ACC112 (cell line): ENCODE measurements at regions not wholly inside any gene's neighbourhood (a gene's known extent, or its start where the extent isn't known, plus 50 kb on each side); places are given as distances from the start of the nearest gene placed in this dataset.

Experiments used
- H2AFZ ChIP-seq: fragments of 200-600 bp; sonication (generic); one replicate; pipeline ENCODE4 v1.6.0; 2017; ENCODE audit warnings: antibody characterized with exemption, low read length; ENCODE audit not compliant: unreplicated experiment
- H3K27ac ChIP-seq: fragments of 200-600 bp; sonication (generic); 2 replicates; pipeline ENCODE4 v1.5.1; 2014; ENCODE audit warnings: low read depth, mild to moderate bottlenecking, antibody characterized with exemption, low read length, moderate library complexity
- H3K27me3 ChIP-seq: fragments of 200-600 bp; sonication (generic); 2 replicates; pipeline ENCODE4 v1.6.1; 2014; ENCODE audit warnings: mild to moderate bottlenecking, antibody characterized with exemption, low read length, moderate library complexity, mixed read lengths; ENCODE audit not compliant: insufficient read depth
- H3K36me3 ChIP-seq: fragments of 200-600 bp; sonication (generic); 2 replicates; pipeline ENCODE4 v1.6.1; 2016; ENCODE audit warnings: mild to moderate bottlenecking, antibody characterized with exemption, low read length, moderate library complexity, mixed read lengths; ENCODE audit not compliant: insufficient read depth
- H3K4me1 ChIP-seq: fragments of 200-600 bp; sonication (generic); one replicate; pipeline ENCODE4 v1.6.1; 2016; ENCODE audit warnings: low read length, mixed read lengths; ENCODE audit not compliant: insufficient read depth, unreplicated experiment, control insufficient read depth
- H3K4me3 ChIP-seq: fragments of 200-600 bp; sonication (generic); 2 replicates; pipeline ENCODE4 v1.5.1; 2014; ENCODE audit warnings: mild to moderate bottlenecking, low read depth, low read length
- H3K79me2 ChIP-seq: fragments of 200-600 bp; sonication (generic); one replicate; pipeline ENCODE4 v1.6.0; 2016; ENCODE audit warnings: low read length; ENCODE audit not compliant: control insufficient read depth, unreplicated experiment, insufficient read depth

- Histone ChIP-seq H3K4me3 (no peak overlapping the region), H2AFZ (no peak overlapping the region), H3K27ac (no peak overlapping the region)
Observed at GRCh38 chr4:107213410-107213809, 177.3 kb upstream of the DKK2 start.

GRCh38 chr4:107212565-107212964 lies 176.5 kb upstream of the DKK2 start:
- no peak overlapping the region for H2AFZ ChIP-seq
- no peak overlapping the region for H3K4me3 ChIP-seq
- H3K36me3 ChIP-seq = no peaks in the 10 kb centered on the region
- no peak overlapping the region for H3K27ac ChIP-seq
- H3K4me1 ChIP-seq = no peaks in the 10 kb centered on the region
- no peaks in the 10 kb centered on the region for H3K79me2 ChIP-seq
- no peaks in the 10 kb centered on the region for H3K27me3 ChIP-seq

More at GRCh38 chr4:107213410-107213809, 177.3 kb upstream of the DKK2 start:
- Histone ChIP-seq H3K79me2 (no peaks in the 10 kb centered on the region), H3K27me3 (no peaks in the 10 kb centered on the region), H3K4me1 (no peaks in the 10 kb centered on the region), H3K36me3 (no peaks in the 10 kb centered on the region)

GRCh38 chr4:107210450-107211239 lies 174.5 kb upstream of the DKK2 start:
- H3K79me2 ChIP-seq = no peaks in the 10 kb centered on the region
- H2AFZ ChIP-seq = peak overlapping the region; percentile 98
- peak overlapping the region; percentile 86 for H3K4me3 ChIP-seq
- no peaks in the 10 kb centered on the region for H3K27me3 ChIP-seq
- H3K36me3 ChIP-seq = no peaks in the 10 kb centered on the region
- peaks cover 7% of the 10 kb centered on the region for H3K4me1 ChIP-seq
- H3K27ac ChIP-seq = no peak overlapping the region

GRCh38 chr4:107203733-107204132 lies 167.6 kb upstream of the DKK2 start:
- Histone ChIP-seq H2AFZ (no peak overlapping the region), H3K79me2 (no peaks in the 10 kb centered on the region), H3K27me3 (no peaks in the 10 kb centered on the region), H3K4me3 (no peak overlapping the region), H3K4me1 (peaks cover 7% of the 10 kb centered on the region), H3K27ac (no peak overlapping the region), H3K36me3 (no peaks in the 10 kb centered on the region)

- Histone ChIP-seq H3K27ac (no peak overlapping the region), H2AFZ (no peak overlapping the region), H3K4me3 (no peak overlapping the region), H3K36me3 (no peaks in the 10 kb centered on the region), H3K27me3 (no peaks in the 10 kb centered on the region), H3K79me2 (no peaks in the 10 kb centered on the region), H3K4me1 (peaks cover 7% of the 10 kb centered on the region)
Observed at GRCh38 chr4:107202744-107203143, 166.6 kb upstream of the DKK2 start.

- H3K36me3 ChIP-seq = no peaks in the 10 kb centered on the region
Observed at GRCh38 chr4:107197121-107197520, 161.0 kb upstream of the DKK2 start.

GRCh38 chr4:107196312-107196711 lies 160.2 kb upstream of the DKK2 start:
- no peaks in the 10 kb centered on the region for H3K79me2 ChIP-seq
- H3K4me1 ChIP-seq = no peaks in the 10 kb centered on the region
- H3K27ac ChIP-seq = no peak overlapping the region
- no peak overlapping the region for H2AFZ ChIP-seq
- H3K4me3 ChIP-seq = no peak overlapping the region
- H3K36me3 ChIP-seq = no peaks in the 10 kb centered on the region
- H3K27me3 ChIP-seq = no peaks in the 10 kb centered on the region

More at GRCh38 chr4:107197121-107197520, 161.0 kb upstream of the DKK2 start:
- Histone ChIP-seq H3K27ac (no peak overlapping the region), H3K79me2 (no peaks in the 10 kb centered on the region), H3K4me1 (no peaks in the 10 kb centered on the region), H3K4me3 (no peak overlapping the region), H3K27me3 (no peaks in the 10 kb centered on the region), H2AFZ (no peak overlapping the region)

- no peak overlapping the region for H3K4me3 ChIP-seq
- H3K27ac ChIP-seq = no peak overlapping the region
- no peaks in the 10 kb centered on the region for H3K36me3 ChIP-seq
- H3K27me3 ChIP-seq = no peaks in the 10 kb centered on the region
- H3K4me1 ChIP-seq = no peaks in the 10 kb centered on the region
- H2AFZ ChIP-seq = no peak overlapping the region
- no peaks in the 10 kb centered on the region for H3K79me2 ChIP-seq
Observed at GRCh38 chr4:107194005-107194404, 157.9 kb upstream of the DKK2 start.

- H3K4me3 ChIP-seq = no peak overlapping the region
- H3K27me3 ChIP-seq = no peaks in the 10 kb centered on the region
- no peak overlapping the region for H3K27ac ChIP-seq
- no peaks in the 10 kb centered on the region for H3K4me1 ChIP-seq
- H3K79me2 ChIP-seq = no peaks in the 10 kb centered on the region
- H2AFZ ChIP-seq = no peak overlapping the region
- no peaks in the 10 kb centered on the region for H3K36me3 ChIP-seq
Observed at GRCh38 chr4:107192601-107193000, 156.5 kb upstream of the DKK2 start.

GRCh38 chr4:107187091-107187490 lies 151.0 kb upstream of the DKK2 start:
- Histone ChIP-seq H3K36me3 (no peaks in the 10 kb centered on the region), H3K79me2 (no peaks in the 10 kb centered on the region), H3K4me3 (no peak overlapping the region), H3K27me3 (no peaks in the 10 kb centered on the region), H2AFZ (no peak overlapping the region), H3K27ac (no peak overlapping the region), H3K4me1 (no peaks in the 10 kb centered on the region)

- Histone ChIP-seq H3K4me3 (no peak overlapping the region), H3K27ac (no peak overlapping the region), H3K27me3 (no peaks in the 10 kb centered on the region), H2AFZ (no peak overlapping the region), H3K36me3 (no peaks in the 10 kb centered on the region), H3K4me1 (no peaks in the 10 kb centered on the region), H3K79me2 (no peaks in the 10 kb centered on the region)
Observed at GRCh38 chr4:107183155-107183774, 147.2 kb upstream of the DKK2 start.
